Left forelimb (tissue), 1 donor: ENCODE measurements at regions not wholly inside any gene's neighbourhood (a gene's known extent, or its start where the extent isn't known, plus 50 kb on each side); places are given as distances from the start of the nearest gene placed in this dataset.

Experiments used
- DNase-seq: peaks from one replicate; pipeline ENCODE4 v3.0.0-alpha.2; 2018; ENCODE audit warnings: low spot score

- no peak for DNase-seq
Observed at GRCh38 chr16:80356365-80356764, 184.4 kb upstream of the DYNLRB2 start.

GRCh38 chr16:80355335-80355734 is 185.5 kb upstream of the DYNLRB2 start:
- no peak for DNase-seq

GRCh38 chr16:80350061-80350460 is 190.7 kb upstream of the DYNLRB2 start:
- no peak for DNase-seq

DNA sequence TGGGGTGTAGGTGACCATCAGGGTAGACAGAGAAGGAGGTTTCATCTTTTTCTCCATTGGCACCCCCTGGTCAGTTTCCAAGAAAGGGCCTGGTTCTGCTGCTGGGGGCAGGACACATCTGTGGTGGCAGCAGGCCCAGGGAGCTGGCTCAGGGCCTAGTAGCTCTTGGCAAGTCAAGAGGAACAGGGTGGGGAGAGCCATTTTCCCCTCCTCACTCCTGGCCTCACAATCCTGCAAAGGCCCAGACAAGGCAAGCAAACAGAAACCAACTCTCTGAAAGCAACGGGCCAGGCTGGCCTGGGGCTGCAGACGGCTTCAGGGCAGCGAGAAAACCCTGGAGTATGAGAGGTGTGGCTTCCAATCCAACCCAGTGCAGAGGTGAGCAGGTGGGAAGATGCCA is 192.9 kb upstream of the DYNLRB2 start:
- DNase-seq: no peak

DNA sequence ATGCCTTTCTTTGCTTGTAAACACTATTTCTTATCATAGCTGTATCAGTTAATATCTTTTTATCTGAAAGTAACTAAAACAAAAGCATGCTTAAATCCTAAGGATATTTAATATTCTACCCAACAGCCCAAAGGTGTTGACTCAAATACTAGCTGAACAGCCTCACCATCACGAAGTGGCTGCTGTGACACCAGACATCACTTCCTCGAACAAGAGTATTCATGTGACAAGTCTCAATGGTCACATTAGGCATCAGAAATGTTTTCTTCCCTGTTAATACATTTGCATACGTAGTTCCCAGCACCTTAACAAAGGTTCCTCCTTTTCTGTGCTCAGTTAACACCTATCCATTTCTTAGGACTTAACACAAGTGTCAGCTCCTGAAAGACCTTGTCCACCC is 193.8 kb upstream of the DYNLRB2 start:
- no peak for DNase-seq

- DNase-seq: no peak
Observed at GRCh38 chr16:80346111-80346632, 194.6 kb upstream of the DYNLRB2 start.

- DNase-seq: no peak
Observed at GRCh38 chr16:80345701-80346100, 195.1 kb upstream of the DYNLRB2 start.

DNA sequence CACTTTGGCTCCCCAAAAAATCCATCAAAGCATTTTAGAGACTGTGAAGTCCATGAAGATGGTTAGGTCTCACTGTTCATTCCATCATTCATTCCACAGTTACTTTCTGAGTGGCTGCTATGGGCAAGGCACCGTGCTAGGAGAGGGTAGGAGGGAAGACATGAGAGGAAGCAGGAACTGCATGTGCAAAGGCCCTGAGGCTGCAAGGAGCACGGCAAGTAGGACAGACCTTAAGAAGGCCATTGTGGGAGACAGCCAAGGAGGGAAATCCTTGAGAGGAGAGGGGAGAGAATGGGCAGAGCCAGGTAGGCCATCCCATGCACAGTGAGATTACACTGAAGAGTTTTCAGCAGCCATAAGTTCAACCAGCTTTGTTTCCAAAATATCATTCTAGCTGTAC is 196.2 kb upstream of the DYNLRB2 start:
- no peak for DNase-seq

DNA sequence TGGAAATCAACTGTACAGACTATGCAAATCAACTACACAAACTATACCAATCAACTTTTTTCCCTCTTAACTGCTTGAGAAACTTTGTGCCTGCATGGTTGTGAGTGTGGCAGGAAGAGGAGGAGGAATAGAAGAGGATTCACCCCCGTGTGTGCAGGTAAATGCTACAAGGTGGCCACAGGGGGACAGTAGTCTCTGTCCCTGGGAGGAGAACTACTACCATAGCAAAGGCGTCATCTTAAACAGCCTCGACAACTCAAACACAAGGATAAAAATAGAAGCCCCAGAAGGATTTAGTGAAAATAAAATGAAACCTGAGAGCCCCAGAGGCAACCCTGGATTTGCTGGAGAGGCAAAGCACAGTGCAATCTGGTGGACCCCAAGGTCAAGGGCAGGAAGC is 199.5 kb upstream of the DYNLRB2 start:
- no peak for DNase-seq

DNA sequence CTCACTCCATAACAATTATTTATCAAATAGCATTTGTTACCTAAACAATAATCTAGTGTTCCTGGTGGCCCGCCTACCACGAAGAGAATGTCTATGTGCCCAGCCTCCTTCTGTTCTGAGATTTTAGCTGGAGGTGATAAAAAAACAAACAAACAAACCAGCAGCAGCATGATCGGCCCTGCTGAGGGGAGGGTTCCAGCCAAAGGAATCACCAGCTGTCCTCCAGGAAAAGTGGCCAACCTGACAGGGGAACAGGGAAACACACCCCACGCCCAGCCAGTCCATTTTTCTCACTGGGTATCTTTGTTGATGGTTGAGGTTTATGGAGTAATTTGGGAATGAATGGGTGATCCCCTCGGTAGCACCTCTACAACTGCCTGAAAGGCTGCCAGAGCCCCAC is 203.0 kb upstream of the DYNLRB2 start:
- DNase-seq: no peak

DNA sequence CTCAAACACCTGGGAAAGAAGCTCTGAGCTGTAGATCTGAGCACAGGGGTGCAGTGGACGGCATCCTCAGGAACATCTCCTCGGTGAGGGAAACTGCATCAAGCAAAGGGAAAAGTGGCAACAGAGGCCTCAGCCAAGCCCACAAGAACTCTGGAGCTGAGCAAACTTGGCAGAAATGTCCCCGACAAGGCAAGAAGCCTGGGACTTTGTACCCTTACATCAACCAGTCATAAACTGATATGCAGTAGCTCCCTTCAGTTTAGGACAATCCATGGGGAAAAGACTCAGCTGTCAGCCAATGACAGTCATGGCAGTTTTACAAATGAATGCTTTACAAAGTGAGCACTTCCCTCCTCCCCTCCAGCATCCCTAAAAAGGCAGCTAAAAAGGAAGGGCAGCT is 210.0 kb upstream of the DYNLRB2 start:
- no peak for DNase-seq

DNA sequence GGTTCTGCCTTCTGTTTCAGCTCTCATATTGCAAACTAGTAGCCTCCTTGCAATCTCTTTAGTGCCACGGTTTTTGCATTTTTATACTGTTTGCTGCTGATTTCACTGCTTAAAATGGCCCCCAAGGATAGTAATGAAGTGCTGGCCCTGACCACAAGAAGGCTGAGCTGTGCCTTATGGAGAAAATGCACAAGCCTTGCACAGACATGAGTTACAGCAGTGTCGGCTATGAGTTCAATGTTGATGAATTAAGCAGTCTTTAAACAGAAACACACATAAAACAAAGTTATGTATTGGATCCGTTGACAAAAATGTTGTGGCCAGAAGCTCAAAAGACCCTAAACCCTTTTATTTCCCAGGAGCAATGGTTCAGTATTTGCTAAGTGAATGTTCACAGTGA is 210.6 kb upstream of the DYNLRB2 start:
- DNase-seq: no peak

- DNase-seq: no peak
Observed at GRCh38 chr16:80327740-80328139, 213.1 kb upstream of the DYNLRB2 start.

DNA sequence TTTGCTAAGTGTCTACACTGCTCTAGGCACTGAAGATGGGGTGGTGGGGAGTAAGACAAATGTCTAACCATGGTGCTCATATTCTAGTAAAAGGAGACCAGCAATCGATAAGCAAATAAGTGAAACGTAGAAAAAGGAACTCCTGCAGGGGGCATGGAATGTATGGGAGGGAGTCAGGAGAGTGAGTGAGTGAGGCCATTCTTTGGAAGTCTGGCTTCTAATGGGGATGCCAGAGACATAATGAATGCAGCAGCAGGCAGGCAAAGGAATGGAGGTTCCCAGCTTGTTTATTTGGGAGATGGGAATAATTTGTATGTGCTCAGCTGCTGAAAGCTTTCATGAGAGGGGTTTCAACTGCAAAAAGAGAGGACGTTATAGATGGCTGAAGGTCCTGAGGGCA is 216.4 kb upstream of the DYNLRB2 start:
- no peak for DNase-seq

- no peak for DNase-seq
Observed at GRCh38 chr16:80323808-80324195, 217.0 kb upstream of the DYNLRB2 start.

DNA sequence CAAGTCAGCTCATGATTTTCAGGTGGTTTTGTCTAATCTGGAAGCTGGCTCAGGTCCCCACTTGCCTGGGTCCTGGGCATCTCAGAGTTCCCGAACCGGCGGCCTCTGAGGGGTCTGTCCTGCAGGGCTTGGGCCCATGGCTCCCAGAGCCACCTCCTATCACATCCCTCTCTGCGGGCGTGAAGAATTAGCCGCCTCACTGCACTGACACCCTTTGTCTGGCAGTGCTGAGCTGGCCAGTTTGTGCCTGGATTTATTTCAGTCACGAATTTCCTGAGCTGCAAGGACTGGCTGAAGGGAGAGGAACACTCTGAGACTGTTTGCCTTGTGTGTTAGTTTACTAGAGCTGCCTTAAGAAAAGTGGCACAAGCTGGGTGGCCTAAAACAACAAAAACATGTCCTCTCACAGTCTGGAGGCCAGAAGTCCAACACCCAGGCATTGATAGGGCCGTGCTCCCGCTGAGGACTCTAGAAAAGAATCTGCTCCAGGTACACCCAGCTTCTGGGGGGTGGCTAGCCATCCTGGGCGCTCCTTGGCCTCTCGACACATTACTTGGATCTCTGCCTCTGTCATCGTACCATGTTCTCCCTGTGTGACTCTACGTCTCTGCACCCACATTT is 217.5 kb upstream of the DYNLRB2 start:
- no peak for DNase-seq

- no peak for DNase-seq
Observed at GRCh38 chr16:80319181-80319580, 221.6 kb upstream of the DYNLRB2 start.

DNA sequence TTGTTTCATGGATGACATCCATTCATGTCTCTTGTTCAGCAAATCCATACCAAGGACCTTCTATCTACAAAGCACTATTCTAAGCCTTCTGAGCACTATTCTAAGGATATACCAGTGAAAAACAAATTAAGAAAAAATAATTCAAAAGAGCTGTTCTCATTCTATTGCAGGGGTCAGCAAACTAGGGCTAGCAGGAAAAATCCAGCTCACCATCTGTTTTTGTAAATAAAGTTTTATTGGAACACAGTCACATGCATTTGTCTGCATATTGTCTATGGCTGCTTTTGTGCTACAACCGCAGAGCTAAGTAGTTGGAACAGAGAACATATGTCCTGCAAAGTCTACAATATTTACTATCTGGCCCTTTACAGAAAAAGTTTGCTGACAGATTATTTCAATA is 222.7 kb upstream of the DYNLRB2 start:
- DNase-seq: no peak

DNA sequence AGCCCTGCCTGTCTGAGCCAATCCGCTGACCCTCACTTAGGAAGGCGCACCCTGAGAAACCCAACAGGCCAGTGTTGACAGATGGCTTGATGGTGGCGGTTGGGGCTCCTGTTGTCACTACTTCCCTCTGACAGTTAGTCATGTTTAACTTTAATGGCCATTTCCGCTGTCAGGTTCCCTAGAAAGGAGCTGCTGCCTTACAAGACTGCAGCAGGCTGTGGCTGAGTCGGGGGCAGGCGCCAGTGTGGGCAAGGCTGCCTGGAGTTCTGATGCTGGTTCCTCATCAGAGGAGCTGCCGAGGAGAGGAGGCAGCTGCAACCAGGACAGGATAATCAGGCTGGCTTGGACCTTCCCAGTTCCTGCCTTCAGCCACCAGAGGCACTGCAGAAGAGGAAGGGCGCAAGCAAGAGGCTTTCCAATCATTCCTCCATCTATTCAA is 223.2 kb upstream of the DYNLRB2 start:
- DNase-seq: no peak

DNA sequence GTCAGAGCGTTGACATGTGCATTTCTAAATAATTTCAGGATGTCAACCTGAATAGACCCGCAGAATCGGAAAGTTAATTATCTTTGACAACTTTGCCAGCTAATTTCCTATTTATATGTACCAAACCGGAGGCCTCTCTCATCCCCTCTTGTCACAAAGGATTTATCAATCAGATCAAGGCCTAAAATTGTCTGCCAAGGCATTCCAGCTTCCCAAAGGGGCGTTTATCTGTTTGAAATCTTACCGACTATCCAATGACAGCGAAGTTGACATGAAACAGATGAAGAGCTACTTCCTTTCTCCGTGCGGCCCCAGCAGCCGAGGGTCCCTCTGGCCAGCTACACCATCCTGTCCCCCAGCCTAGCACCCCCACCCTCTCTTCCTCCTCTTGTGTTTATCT is 223.7 kb upstream of the DYNLRB2 start:
- no peak for DNase-seq

DNA sequence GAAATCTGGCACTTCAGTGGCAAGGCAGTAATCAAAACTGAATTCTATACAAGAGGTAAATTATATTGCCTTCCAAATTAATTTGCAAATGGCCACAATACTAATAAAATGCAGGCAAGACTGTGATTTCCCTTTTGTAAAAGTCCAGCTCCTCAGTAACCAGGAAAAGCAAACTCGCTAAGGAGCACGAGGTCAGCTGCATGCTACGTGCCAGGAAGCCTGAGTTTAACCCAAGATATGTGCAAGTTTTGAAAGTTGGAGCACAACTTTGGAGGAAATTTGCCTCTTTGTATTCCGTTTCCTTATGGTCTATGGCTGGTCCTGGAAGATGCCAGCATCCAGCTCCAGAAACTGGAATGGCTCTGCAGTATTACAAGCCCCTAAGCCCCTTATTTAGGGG is 226.8 kb upstream of the DYNLRB2 start:
- no peak for DNase-seq

GRCh38 chr16:80309178-80309577 is 231.6 kb upstream of the DYNLRB2 start:
- DNase-seq: no peak

GRCh38 chr16:80305410-80305809 is 235.4 kb upstream of the DYNLRB2 start:
- DNase-seq: no peak

DNA sequence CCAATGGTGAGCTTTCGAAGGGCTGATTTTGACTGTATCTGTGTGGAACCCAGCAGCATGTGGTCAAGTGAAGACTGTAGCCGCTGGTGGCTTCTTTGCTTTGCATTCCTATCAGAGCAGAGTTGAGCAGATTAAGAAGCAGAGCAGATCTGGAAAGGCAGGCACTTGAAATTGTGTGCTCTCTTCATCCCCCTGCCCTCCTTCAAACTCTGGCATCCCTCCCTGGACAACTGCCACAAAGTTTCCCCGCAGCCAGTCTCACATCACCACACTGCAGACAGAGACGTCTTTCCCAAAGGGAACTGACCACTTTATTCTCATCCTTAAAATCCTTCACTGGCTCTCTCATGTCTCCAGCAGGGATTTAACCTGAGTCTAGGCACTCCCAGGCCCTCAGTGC is 237.1 kb upstream of the DYNLRB2 start:
- DNase-seq: no peak

DNA sequence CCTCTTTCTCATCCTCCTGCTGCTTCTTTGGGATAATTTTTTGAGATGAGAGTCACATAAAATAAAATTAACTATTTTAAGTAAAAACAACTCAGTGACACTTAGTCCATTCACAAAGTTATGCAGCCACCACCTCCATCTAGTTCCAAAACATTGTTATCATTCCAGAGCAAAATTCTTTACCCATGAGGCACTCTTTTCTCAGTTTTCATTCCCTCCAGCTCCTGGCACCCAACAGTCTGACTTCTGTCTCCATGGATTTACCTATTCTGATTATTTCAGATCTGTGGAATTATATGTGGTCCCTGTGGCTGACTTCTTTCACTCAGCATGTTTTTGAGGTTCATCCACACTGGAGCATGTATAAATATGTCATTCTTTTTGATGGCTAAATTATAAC is 239.9 kb upstream of the DYNLRB2 start:
- no peak for DNase-seq
